HG02870 (cell line): ENCODE measurements at regions not wholly inside any gene's neighbourhood (a gene's known extent, or its start where the extent isn't known, plus 50 kb on each side); places are given as distances from the start of the nearest gene placed in this dataset.
"Not testable (repeated sequence)": the region's sequence is repeated elsewhere in the genome, so short reads cannot be mapped to it uniquely, and the experiment has no call there.

Experiments used
- ATAC-seq: cut with Tn5 transposase; IDR thresholded peaks from one replicate; pipeline ENCODE4 v1.9.1; 2021; ENCODE audit warnings: mild to moderate bottlenecking, moderate library complexity; ENCODE audit not compliant: unreplicated experiment

DNA sequence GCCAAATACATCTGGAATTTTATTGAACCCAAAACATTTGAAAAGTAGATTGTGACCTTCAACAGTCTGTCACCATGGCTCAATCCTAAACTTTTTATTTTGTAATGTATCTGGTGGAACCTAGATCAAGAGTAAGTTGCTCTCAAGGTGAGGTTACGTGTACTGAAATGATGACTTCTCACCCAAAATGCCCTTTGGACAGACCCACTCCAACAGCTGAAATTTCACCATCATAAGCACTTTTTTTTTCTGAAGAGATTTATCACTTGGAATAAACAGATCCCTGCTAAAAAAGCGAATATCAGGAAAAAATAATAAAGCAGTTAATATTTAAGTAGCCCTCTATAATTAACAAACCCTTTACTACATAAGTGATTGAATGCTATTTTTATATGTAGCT is 155.0 kb upstream of the FBXL7 start:
- no peak for ATAC-seq

DNA sequence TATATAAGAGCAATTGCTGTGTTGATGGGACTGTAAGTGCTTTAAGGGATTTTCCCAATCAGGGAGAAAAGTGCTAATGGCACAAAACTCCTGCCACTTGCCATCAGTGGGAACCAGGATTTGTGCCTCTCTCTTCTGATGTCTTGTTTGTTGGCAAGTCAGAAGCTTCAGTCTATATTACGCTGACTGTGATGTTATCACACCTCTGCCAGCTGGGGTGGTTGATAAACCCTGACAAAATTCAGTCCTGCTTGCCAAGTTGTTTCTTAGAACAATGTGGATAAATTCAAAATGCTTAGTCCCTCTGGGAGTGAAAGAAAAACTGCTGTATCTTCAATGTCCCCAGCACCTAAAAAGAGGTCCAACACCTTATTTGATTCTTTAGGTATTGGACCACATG is 161.4 kb upstream of the FBXL7 start:
- no peak for ATAC-seq

DNA sequence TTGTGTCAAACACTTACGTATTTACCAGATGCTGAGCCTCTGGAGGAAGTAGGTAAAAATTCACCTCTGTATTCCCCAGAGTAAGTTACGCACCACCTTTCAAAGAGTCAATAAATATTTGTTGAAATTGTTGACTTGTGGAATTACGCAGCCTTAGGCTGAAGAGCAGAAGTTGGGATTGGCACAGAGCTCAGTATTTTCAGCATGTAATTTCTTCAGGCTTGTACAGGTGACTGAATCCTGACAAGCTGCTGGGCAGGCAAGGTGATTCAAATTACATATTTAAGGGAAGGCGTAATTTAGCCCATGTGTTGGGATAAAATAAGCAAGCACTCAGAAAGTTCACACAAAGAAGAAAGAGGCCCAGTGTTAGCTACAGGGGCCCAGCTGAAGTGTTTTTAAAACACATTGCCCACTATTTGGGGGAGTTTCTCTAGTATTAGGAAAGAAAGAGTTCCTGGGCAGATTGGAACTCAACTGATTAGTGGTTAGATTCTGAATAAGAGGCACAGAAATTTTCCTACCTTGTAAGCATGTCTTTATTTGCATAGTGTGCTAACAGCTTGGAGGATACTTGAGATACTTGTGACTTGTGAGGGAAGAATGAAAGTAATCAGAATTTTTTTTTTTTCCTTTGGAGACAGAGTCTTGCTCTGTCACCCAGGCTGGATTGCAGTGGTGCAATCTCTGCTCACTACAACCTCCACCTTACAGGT is 165.3 kb upstream of the FBXL7 start:
- ATAC-seq: no peak

DNA sequence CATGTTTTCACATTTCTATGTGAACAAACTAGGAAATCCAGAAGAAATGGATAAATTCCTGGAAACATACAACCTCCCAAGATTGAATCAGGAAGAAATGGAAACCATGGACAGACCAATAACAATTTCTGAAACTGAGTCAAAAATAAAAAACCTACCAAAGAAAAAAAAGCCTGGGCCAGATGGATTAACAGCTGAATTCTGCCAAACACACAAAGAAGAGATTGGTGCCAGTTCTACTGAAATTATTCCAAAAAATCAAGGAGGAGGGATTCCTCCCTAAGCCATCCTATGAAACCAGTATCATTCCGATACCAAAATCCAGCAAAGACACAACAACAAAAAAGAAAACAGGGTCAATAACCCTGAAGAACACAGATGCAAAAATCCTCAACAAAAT is 166.9 kb upstream of the FBXL7 start:
- no peak for ATAC-seq

DNA sequence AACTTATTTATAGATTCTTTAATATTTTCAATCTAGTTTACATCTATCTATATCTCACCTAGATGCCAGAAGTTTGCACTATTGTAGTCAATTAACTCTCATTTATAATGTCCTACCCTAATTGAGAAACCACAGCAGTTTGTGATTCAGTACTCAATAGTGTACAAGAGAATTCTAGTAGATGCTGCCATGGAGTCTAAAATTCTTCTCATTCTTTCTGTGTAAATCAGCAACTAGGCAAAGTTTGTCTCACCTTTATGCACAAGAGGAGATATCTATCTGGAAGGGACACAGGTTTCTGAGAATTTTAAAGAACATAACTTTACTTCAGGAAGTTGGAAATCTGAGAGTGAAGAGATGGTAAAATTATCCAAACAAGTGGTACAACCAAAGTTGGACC is 173.0 kb upstream of the FBXL7 start:
- no peak for ATAC-seq

DNA sequence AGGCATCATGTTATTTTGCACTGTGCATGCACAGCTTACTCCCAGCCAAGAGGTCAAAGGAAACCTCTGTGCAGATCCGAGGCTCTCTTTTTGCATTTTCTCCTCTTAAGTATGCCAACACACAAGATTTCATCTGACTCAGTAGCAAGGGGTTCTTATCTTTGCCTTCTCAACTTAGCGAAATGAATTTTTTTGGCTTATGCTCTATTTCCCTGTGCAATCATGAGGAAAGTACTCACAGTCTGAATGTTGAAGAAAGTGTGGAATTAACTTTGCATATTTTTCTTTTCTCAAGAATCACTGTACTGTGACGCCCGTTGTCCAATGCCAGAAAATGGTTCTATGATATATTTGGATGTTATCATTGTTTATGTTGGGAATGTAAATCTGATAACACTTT is 173.5 kb upstream of the FBXL7 start:
- no peak for ATAC-seq

DNA sequence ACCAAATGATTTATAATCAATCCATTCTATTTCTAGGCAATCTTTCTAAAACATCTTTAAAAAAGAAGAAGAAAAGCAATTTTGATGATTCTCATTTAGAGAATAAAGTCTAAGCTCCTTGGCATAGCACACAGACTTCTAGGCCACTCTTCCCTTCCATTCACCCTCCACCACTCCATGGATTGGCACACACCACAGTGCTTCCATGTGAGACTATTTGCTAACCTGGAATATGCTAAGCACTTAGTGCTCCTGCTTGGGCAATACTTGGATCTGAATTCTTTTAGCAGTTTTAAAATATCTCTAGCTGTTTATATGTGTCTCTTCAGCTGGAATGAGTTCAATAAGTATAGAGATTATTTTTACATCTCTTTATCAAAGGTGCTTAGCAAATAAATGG is 177.6 kb upstream of the FBXL7 start:
- ATAC-seq: no peak

DNA sequence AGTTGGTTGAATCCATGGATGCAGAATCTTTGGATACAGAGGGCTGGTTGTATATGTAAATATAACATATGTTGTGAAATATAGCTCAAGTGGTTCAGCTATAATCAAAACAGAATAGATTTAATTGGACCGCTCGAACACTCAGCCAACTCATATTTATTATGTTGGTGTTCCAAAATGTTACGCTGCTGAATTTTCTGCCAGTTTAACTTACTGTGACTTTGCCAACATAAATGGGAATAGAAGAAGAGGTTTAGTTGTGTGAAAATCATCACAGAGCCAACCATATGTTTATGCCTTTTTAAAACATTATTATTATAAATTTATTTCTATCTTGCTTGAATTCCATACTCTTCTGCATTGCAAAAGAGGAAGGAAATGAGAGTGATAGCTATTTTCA is 178.2 kb upstream of the FBXL7 start:
- ATAC-seq: no peak

DNA sequence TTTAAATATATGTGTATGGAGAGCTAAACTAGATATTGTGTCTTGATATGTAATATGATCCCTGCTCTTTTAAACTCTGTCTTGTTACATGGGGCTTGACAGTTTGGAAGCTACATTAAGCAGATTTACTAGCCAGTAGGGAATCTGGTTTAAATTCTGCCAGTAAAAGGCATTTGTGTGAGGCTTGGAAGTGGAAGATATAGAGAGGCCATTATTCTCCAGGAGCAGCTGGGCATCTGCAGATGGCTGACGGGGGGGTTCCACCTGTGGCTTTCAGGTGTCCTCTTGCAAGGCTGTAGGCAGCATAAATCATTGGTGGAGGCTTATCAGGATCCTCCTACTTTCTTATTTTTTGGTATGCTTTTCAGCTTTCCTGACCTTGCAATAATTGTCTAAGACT is 179.1 kb upstream of the FBXL7 start:
- no peak for ATAC-seq

DNA sequence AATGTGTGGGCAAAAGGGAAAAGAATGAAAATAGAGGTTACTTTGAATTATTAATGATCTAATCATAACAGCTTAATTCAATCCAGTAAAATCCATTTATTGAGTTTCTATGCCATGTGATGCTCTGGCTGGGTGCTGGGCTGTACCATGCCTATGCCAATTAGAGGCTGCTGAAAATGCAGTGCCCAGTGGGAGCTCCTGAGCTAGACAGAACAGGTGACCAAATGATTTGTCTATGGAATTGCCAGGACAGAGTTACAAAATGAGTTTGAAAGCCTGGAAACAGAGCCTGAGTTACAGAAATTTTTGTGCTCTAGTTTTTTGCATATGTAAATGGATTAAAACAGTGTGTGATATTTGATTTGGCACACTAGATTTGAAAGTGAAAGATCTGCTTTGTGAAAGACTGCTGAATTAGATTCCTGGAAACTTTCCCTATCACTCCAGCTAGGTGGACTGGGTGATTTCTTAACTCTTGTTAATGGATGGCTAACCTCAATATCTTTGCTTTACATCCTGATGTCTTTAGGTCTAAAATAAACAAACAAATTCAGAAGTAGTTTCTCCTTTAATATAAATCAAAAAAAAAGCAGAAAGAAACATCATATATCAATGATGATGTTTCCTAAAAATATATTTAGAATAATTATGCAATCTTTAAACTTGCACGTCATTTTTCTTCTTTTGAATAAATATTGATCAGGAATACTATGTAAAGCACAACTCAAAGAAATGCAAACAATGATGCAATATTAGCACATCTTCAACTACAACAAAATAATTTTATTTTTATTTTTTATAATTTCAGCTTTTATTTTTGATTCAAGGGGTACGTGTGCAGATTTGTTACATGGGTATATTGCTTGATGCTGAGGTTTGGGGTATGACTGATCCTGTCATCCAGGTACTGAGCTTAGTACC is 194.8 kb upstream of the FBXL7 start:
- no peak for ATAC-seq

DNA sequence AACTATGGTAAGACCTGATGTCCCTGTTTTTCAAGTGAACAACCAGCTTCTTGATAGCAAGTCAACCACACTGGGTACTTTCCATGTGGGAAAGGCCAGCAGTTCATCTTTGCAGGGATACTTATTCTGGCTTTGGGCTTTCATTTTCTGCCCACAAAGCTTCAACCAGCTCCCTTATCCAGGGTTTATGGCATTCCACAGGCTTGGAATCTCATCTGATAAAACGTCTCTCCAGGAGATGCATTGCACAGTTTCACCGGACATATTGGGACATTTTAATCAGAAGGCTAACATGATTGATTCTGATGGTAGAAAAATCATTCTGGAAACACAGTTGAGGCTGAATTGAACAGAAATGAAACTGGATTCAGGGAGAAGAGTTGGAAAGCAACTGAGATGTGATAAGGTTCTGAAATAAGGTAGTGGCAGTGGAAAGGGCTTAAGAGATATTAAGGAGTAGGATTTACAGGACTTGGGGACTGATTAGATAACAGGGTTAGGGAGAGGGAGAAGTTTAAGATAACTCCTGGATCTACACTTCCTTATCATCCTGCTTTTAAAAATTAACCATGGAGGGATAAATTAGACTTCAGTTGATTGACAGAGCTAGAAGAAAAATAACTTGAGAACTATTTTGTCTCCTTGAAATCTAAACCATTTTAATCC is 195.8 kb upstream of the FBXL7 start:
- ATAC-seq: no peak

DNA sequence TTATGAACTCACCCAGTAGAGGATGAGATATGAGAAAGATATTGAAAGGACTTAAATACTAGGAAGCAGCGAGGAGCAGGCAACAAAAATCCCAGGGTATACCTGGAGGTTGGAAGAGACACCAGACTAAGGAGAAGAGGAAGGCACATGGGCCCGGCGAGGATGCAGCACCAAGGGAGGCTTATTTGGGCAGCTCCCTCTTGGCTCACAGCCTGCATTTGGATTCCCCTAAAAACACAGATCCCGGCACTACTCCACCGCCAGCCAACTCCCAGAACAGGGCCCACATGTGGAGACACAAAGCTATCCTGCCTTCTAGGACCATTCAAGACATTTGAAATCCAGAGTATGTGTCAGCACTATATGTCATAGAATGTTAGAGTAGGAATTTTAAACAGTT is 199.8 kb upstream of the FBXL7 start:
- no peak for ATAC-seq

DNA sequence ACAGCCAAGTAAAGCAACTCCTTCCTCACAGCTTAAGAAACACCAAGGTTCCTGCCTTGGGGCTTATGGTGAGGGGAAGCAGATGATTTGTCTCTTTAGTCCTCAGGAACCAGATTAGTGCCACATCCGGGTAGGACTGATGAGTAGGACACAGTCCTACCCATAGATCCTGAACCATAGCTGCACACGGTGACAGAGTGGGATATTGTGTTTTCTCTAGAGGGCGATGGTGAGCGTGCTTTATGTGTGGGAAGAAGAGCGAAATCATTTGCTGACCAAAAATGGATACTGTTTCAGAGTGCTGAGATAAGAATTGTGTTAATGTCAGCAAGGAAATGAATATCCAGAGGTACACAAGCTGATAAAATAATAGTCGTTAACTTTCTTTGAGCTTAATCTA is 209.0 kb upstream of the FBXL7 start:
- no peak for ATAC-seq

DNA sequence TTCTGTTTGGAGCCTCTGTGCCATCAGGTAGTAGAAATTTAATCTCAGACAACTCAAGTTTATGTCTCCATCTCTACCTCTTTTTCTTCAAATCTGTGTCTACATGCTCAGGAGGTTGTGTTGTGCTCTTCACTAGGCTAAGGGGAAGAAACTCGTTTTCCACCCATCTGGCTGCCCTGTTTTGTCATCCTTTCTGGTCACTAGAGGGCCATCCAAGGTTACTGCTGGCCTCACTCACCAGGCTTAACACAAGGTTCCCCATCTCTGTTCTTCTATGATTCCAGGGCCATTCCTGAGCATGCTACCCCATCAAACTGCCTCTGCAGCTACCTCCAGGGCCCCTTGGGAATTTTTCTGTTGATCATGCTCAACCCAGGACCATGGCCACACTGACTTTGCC is 213.3 kb upstream of the FBXL7 start:
- no peak for ATAC-seq

DNA sequence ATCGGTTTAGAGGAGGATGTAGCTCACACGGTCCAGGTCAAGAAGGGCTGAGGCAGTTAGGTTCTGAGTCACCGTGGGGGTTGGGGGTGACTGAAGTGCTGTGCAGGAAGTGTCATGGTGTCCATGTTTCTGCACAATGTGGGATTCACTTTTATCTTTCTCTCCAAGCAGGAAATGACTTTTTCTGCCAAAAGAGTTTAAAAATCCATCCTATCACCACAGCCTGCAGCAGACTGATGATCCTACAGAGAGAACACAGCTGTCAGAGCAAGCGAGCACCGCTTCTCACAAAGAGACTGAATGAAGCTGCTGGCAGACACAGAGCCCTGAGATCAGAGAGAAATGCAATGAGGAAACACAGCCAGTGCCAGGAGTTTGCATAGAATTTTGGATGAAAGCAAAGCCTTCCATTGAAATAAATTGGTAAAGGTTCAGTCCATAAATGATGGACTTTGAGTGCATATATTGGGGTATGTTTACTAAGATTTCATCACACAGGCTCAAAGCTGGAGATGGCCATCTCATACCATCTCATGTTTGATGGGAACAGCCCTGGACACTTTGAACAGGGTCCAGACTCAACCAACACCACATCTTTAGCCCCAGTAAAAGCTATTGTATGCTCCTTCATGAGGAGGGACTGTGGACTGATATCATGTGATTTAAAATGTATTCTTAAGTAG is 213.9 kb upstream of the FBXL7 start:
- ATAC-seq: no peak

DNA sequence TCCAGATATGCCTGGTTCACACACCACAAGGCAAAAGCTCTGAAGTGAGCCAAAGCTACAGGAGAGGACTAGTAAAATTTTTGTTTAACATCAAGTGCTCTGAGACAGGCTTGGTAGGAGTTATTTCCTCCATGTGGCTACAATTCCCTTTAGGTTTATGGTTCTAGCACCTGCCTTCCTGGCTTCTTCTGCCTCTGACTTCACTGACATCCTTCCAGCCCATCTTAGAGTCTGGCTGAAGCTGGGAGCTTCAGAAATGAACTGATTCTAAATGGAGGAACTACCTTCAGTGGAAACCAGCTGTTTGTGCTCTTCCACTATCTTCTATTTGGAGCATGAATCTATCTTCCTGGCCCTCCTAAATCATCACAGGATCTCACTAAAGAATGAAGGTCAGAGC is 215.3 kb upstream of the FBXL7 start:
- ATAC-seq: no peak

DNA sequence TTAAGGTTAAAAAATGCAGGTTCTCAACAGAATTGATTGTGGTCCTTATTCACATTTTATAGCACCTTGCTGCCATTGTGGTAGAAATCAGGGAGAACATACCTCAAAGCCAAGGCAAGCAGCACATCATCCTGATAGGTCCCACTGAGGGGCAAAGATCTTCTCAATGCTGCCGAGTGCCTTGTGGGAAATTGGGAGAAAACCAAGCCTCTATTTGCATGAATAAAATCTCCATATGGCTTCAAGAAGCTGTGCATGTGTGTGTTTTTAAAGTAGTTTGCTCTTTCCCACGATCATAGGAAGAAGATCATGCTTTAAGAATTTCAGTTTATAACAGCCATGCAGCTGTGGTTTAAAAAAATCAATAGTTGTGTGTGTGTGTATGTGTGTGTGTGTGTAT is 216.9 kb upstream of the FBXL7 start:
- ATAC-seq: no peak

DNA sequence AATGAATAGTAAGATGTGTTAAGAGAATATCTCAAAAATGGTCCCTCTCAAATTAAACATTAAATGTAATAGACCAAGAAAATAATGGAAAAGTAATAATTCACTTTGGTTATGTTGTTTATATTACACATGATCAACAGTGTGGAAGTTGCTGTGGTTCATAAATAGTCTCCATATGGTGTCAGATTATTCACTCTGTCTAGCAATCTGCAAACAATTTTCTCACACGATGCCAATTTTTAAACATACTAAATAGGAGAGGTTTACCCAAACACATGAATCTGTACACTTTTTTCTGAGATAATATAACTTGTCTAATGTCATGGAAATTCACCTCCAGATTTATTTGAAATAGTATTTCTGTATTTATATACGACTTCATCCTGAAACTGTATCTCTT is 217.4 kb upstream of the FBXL7 start:
- ATAC-seq: no peak

DNA sequence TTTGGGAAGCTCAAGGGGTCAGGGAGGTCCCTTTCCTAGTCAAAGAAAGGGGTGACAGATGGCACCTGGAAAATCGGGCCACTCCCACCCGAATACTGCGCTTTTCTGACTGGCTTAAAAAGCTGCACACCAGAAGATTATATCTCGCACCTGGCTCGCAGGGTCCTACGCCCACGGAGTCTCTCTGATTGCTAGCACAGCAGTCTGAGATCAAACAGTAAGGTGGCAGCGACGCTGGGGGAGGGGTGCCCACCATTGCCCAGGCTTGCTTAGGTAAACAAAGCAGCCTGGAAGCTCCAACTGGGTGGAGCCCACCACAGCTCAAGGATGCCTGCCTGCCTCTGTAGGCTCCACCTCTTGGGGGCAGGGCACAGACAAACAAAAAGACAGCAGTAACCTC is 228.4 kb upstream of the FBXL7 start:
- not testable (repeated sequence) for ATAC-seq

DNA sequence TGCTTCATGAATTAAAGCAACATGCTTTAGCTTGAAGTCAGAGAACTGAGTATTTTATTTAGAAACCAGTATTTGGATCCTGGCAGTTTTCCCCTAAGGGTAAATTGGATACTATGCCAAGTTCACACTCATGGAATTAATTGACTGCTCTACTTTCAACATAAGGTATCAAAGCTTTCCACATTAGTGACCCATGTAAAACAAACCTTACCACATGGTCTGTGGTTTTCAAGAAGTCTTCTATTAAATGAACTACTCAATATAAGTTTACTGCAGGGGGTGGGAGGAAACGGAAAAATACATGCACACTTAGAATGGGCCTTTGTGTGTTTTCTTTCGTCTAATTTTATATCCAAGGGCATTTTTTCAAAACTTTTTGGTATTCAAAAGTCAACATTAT is 232.0 kb upstream of the FBXL7 start:
- ATAC-seq: no peak

DNA sequence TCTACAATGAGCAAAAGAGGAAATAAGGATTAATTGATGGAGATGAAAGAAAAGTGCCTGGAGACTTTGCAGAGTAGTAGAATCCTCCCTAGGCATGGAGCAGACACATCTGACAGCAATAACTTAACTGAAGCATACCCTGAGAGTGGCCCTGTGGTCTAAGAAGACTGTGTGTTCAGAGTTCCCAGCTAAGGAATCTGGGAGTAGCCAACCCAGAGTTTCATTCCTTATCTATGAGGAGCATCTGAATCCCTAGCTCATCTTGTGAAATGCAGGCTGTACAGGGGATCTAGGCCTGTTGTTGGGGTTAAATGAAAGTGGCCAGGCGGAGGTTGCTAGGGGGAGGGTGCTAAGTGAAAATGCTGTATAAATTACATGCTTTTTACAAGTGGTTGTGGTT is 233.1 kb upstream of the FBXL7 start:
- no peak for ATAC-seq
